A549 (cell line): ENCODE measurements at regions not wholly inside any gene's neighbourhood (a gene's known extent, or its start where the extent isn't known, plus 50 kb on each side); places are given as distances from the start of the nearest gene placed in this dataset.

Experiments used
- ATAC-seq, 2 experiments: fragments of 200-7000 bp in 1 of 2; fragments of >200 bp in 1 of 2; cut with Nextera tagmentation in 1 of 2; cut with Tn5 transposase in 1 of 2; 3 replicates each; pipeline versions ENCODE4 v1.8.0 to v1.9.1; 2018 to 2020; ENCODE audit warnings: mild to moderate bottlenecking in 1 of 2, moderate library complexity in 1 of 2
- CTCF ChIA-PET: fragments of 300-600 bp; sonication (Branson Sonifier 250); formaldehyde crosslinking; extraction: SDS; loops from one replicate; lab custom pipeline; 2021; ENCODE audit warnings: antibody characterized with exemption, inconsistent platforms; lab: Yijun Ruan, JAX
- POLR2A ChIA-PET: fragments of 350-600 bp; formaldehyde crosslinking; extraction: SDS; loops from one replicate; lab custom pipeline; 2021; ENCODE audit warnings: antibody characterized with exemption, inconsistent platforms; lab: Yijun Ruan, JAX
- DNase-seq, 2 experiments: peaks; one replicate each; pipeline versions ENCODE4 v3.0.0 to v3.0.0-alpha.2; 2011 to 2016; ENCODE audit warnings: low read depth in 1 of 2, low spot score in 1 of 2
- FAIRE-seq: peaks from 2 replicates; lab custom pipeline; 2011; peaks lifted over from hg19 to GRCh38; lab: Jason Lieb, UNC
- H3K27ac ChIP-seq, 2 experiments: fragments of >200 bp; sonication (Bioruptor Twin); formaldehyde crosslinking; 3 replicates each; pipeline ENCODE4 v1.5.1; 2016 to 2017
- H3K4me1 ChIP-seq: fragments of >200 bp; sonication (Bioruptor Twin); formaldehyde crosslinking; 3 replicates; pipeline ENCODE4 v1.6.1; 2016
- H3K4me2 ChIP-seq: fragments of >200 bp; sonication (Bioruptor Twin); formaldehyde crosslinking; 3 replicates; pipeline ENCODE4 v1.6.1; 2016
- H3K4me3 ChIP-seq: fragments of >200 bp; sonication (Bioruptor Twin); formaldehyde crosslinking; 3 replicates; pipeline ENCODE4 v1.5.1; 2016
- H3K9me3 ChIP-seq: fragments of >200 bp; sonication (Bioruptor Twin); formaldehyde crosslinking; 3 replicates; pipeline ENCODE4 v1.6.1; 2016
- ATOH8 ChIP-seq: fragments of 250-450 bp; sonication (Bioruptor Pico); IDR thresholded peaks from 2 replicates; pipeline ENCODE4 v1.5.0; 2020; ENCODE audit warnings: low read depth, mild to moderate bottlenecking, moderate library complexity
- CBX8 ChIP-seq: fragments of 200-600 bp; sonication (generic); IDR thresholded peaks from 2 replicates; pipeline ENCODE4 v1.6.1; 2016
- CEBPB ChIP-seq, 2 experiments: fragments of >200 bp in 1 of 2; sonication (Bioruptor Twin) in 1 of 2; formaldehyde crosslinking in 1 of 2; IDR thresholded peaks; 2 replicates each; pipeline ENCODE4 v1.6.1; 2012 to 2016
- CTCF ChIP-seq: fragments of >200 bp; sonication (Bioruptor Twin); formaldehyde crosslinking; IDR thresholded peaks from 3 replicates; pipeline ENCODE4 v1.5.1; 2016
- E2F6 ChIP-seq: IDR thresholded peaks from 2 replicates; pipeline ENCODE4 v1.6.1; 2012; ENCODE audit warnings: low read depth, borderline replicate concordance
- ESRRA ChIP-seq: fragments of 150-350 bp; IDR thresholded peaks from 2 replicates; pipeline ENCODE4 v1.6.1; 2014; ENCODE audit warnings: mild to moderate bottlenecking, low read length, borderline replicate concordance
- FOXS1 ChIP-seq: fragments of 250-450 bp; sonication (Bioruptor Pico); IDR thresholded peaks from 2 replicates; pipeline ENCODE4 v1.5.0; 2020; ENCODE audit warnings: mild to moderate bottlenecking, moderate library complexity
- HES2 ChIP-seq: fragments of >200 bp; sonication (Bioruptor Twin); formaldehyde crosslinking; IDR thresholded peaks from 2 replicates; pipeline ENCODE4 v1.6.1; 2016
- HOXB13 ChIP-seq: fragments of 250-450 bp; sonication (Bioruptor Pico); IDR thresholded peaks from 2 replicates; pipeline ENCODE4 v1.5.0; 2020; ENCODE audit warnings: low read depth, mild to moderate bottlenecking, moderate library complexity
- HOXB5 ChIP-seq: fragments of 250-450 bp; sonication (Bioruptor Pico); IDR thresholded peaks from 2 replicates; pipeline ENCODE4 v1.5.0; 2020; ENCODE audit warnings: mild to moderate bottlenecking, moderate library complexity
- MAX ChIP-seq: IDR thresholded peaks from 2 replicates; pipeline ENCODE4 v1.6.1; 2012
- PBX3 ChIP-seq: IDR thresholded peaks from 2 replicates; pipeline ENCODE4 v1.6.1; 2012
- PHF8 ChIP-seq: fragments of 200-600 bp; sonication (generic); IDR thresholded peaks from 2 replicates; pipeline ENCODE4 v1.6.1; 2016; ENCODE audit warnings: low read depth, mild to moderate bottlenecking, antibody characterized with exemption, moderate library complexity, borderline replicate concordance
- RARB ChIP-seq: fragments of 250-450 bp; sonication (Bioruptor Pico); IDR thresholded peaks from 2 replicates; pipeline ENCODE4 v1.8.0; 2021; ENCODE audit warnings: mild to moderate bottlenecking, moderate library complexity
- REST ChIP-seq: fragments of 200-600 bp; sonication (generic); IDR thresholded peaks from 2 replicates; pipeline ENCODE4 v1.6.1; 2016; ENCODE audit warnings: antibody characterized with exemption, mild to moderate bottlenecking, moderate library complexity
- RFX5 ChIP-seq: fragments of 450-650 bp; IDR thresholded peaks from 2 replicates; pipeline ENCODE4 v1.7.1; 2014; ENCODE audit warnings: antibody characterized with exemption, mild to moderate bottlenecking, moderate library complexity
- RNF2 ChIP-seq: fragments of 200-600 bp; sonication (generic); IDR thresholded peaks from 2 replicates; pipeline ENCODE4 v1.6.1; 2016; ENCODE audit warnings: low read depth, mild to moderate bottlenecking, antibody characterized with exemption, moderate library complexity, borderline replicate concordance
- TFCP2L1 ChIP-seq: fragments of 250-450 bp; sonication (Bioruptor Pico); IDR thresholded peaks from 2 replicates; pipeline ENCODE4 v1.5.0; 2021; ENCODE audit warnings: mild to moderate bottlenecking
- USF2 ChIP-seq: fragments of 450-650 bp; IDR thresholded peaks from 2 replicates; pipeline ENCODE4 v1.6.1; 2014; ENCODE audit warnings: antibody characterized with exemption
- ZFP36 ChIP-seq: fragments of 450-650 bp; IDR thresholded peaks from 2 replicates; pipeline ENCODE4 v1.6.1; 2014; ENCODE audit warnings: borderline replicate concordance; ENCODE audit not compliant: partially characterized antibody
- ZNF302 ChIP-seq: fragments of 250-450 bp; sonication (Bioruptor Pico); IDR thresholded peaks from 2 replicates; pipeline ENCODE4 v1.9.0; 2021; ENCODE audit warnings: inconsistent platforms, mild to moderate bottlenecking, moderate library complexity
- ZSCAN20 ChIP-seq: fragments of 250-450 bp; sonication (Bioruptor Pico); IDR thresholded peaks from 2 replicates; pipeline ENCODE4 v1.8.0; 2022; ENCODE audit warnings: mild to moderate bottlenecking, moderate library complexity
- WGBS: methylation state at CpG from one replicate; pipeline ENCODE4 v1.1.6; 2017; ENCODE audit errors: missing lambda C conversion rate; 5-methylcytosine and 5-hydroxymethylcytosine counted together

GRCh38 chr14:47929334-47929733 lies 253.9 kb upstream of the MDGA2 start:
- no peak overlapping the region for H3K27ac ChIP-seq
- ATAC-seq: no peak

GRCh38 chr14:47921133-47921532 lies 245.7 kb upstream of the MDGA2 start:
- 0% methylated on average over 1 of the region's 1 CpG for WGBS
- ChIA-PET POLR2A (no interaction called here), CTCF (no interaction called here)
- H3K4me1 ChIP-seq: no peaks in the 10 kb centered on the region
- TF ChIP-seq RFX5: no peak
- no peak for TF ChIP-seq RARB (CRISPR knock-in tag)
- TF ChIP-seq ZSCAN20 (CRISPR knock-in tag): no peak
- TF ChIP-seq CEBPB (IDR thresholded peaks at IDR 0.05): no peak
- no peak for TF ChIP-seq HOXB5 (CRISPR knock-in tag)
- no peak for TF ChIP-seq FOXS1
- no peak for TF ChIP-seq CBX8
- TF ChIP-seq TFCP2L1 (CRISPR knock-in tag): no peak
- no peak for TF ChIP-seq USF2
- TF ChIP-seq HES2: no peak
- no peak for TF ChIP-seq PBX3
- no peak for TF ChIP-seq E2F6
- DNase-seq (no peak), ATAC-seq (no peak), FAIRE-seq (no peak)
- no peaks in the 10 kb centered on the region; the same call in 2 of the 3 replicates for H3K9me3 ChIP-seq
- H3K4me2 ChIP-seq: no peak overlapping the region
- H3K4me3 ChIP-seq: no peak overlapping the region
- H3K27ac ChIP-seq: no peak overlapping the region

More at GRCh38 chr14:47929334-47929733, 253.9 kb upstream of the MDGA2 start:
- ChIA-PET POLR2A (no interaction called here), CTCF (no interaction called here)
- FAIRE-seq: no peak
- no peak for TF ChIP-seq RFX5
- TF ChIP-seq HOXB13 (CRISPR knock-in tag): no peak
- TF ChIP-seq PHF8: no peak
- no peak for TF ChIP-seq CTCF
- no peak for TF ChIP-seq ATOH8
- TF ChIP-seq ESRRA: no peak
- TF ChIP-seq RNF2: no peak
- TF ChIP-seq TFCP2L1 (CRISPR knock-in tag): no peak
- TF ChIP-seq MAX: no peak
- no peak for TF ChIP-seq ZNF302 (CRISPR knock-in tag)
- TF ChIP-seq ZSCAN20 (CRISPR knock-in tag): no peak
- TF ChIP-seq REST: no peak
- TF ChIP-seq CBX8: no peak
- no peak for TF ChIP-seq ZFP36
- Histone ChIP-seq H3K9me3 (no peaks in the 10 kb centered on the region; the same call in 2 of the 3 replicates), H3K4me2 (no peak overlapping the region), H3K4me3 (no peak overlapping the region), H3K4me1 (no peaks in the 10 kb centered on the region)
- DNase-seq: no peak
